HepG2 (cell line): ENCODE measurements at regions not wholly inside any gene's neighbourhood (a gene's known extent, or its start where the extent isn't known, plus 50 kb on each side); places are given as distances from the start of the nearest gene placed in this dataset.

Source experiments
- DMTF1 ChIP-seq: sonication (generic); formaldehyde crosslinking; IDR thresholded peaks from 2 replicates; pipeline ENCODE4 v1.4.0; 2020; ENCODE audit warnings: mild to moderate bottlenecking, missing genetic modification reagents
- ELF3 ChIP-seq: IDR thresholded peaks from 2 replicates; pipeline ENCODE4 v1.6.1; 2016; ENCODE audit warnings: missing genetic modification reagents, missing compliant biosample characterization
- FOSL2 ChIP-seq: sonication (generic); formaldehyde crosslinking; IDR thresholded peaks from 2 replicates; pipeline ENCODE4 v1.4.0; 2020; ENCODE audit warnings: missing genetic modification reagents
- FOXJ3 ChIP-seq: sonication (generic); formaldehyde crosslinking; IDR thresholded peaks from 2 replicates; pipeline ENCODE4 v1.4.0; 2020; ENCODE audit warnings: missing genetic modification reagents, mild to moderate bottlenecking, borderline replicate concordance
- GLMP ChIP-seq: sonication (generic); formaldehyde crosslinking; IDR thresholded peaks from 2 replicates; pipeline ENCODE4 v1.9.0; 2021; ENCODE audit warnings: missing genetic modification reagents, mild to moderate bottlenecking, borderline replicate concordance
- HNF1A ChIP-seq, 2 experiments: sonication (generic) in 1 of 2; formaldehyde crosslinking in 1 of 2; IDR thresholded peaks; 2 replicates each; pipeline versions ENCODE4 v1.4.0 to v1.6.1; 2016 to 2020; ENCODE audit warnings: borderline replicate concordance in 1 of 2, low read depth in 1 of 2, mild to moderate bottlenecking in 1 of 2, missing genetic modification reagents in 1 of 2
- MAFK ChIP-seq, 2 experiments: IDR thresholded peaks in 1 of 2; conservative IDR thresholded peaks in 1 of 2; 2 replicates each; pipeline ENCODE4 v1.6.1; 2011; ENCODE audit warnings: improper control_type of control experiment in 2 of 2, low read length in 2 of 2
- MED1 ChIP-seq: sonication (generic); formaldehyde crosslinking; IDR thresholded peaks from 2 replicates; pipeline ENCODE4 v1.4.0; 2020; ENCODE audit warnings: missing genetic modification reagents
- NFIB ChIP-seq: sonication (generic); formaldehyde crosslinking; IDR thresholded peaks from 2 replicates; pipeline ENCODE4 v1.9.0; 2021; ENCODE audit warnings: missing genetic modification reagents, mild to moderate bottlenecking, borderline replicate concordance
- NPAS2 ChIP-seq: sonication (generic); formaldehyde crosslinking; IDR thresholded peaks from 2 replicates; pipeline ENCODE4 v1.8.0; 2022; ENCODE audit warnings: mild to moderate bottlenecking, missing genetic modification reagents, borderline replicate concordance
- SIX4 ChIP-seq: sonication (generic); formaldehyde crosslinking; IDR thresholded peaks from 2 replicates; pipeline ENCODE4 v1.4.0; 2020; ENCODE audit warnings: missing genetic modification reagents
- TARDBP ChIP-seq: sonication (generic); formaldehyde crosslinking; IDR thresholded peaks from 2 replicates; pipeline ENCODE4 v1.8.0; 2022; ENCODE audit warnings: mild to moderate bottlenecking, missing genetic modification reagents
- TCF7L2 ChIP-seq: IDR thresholded peaks from 2 replicates; pipeline ENCODE4 v1.6.1; 2011; ENCODE audit warnings: mild to moderate bottlenecking, low read depth, low read length, moderate library complexity
- ZBTB7A ChIP-seq: sonication (generic); formaldehyde crosslinking; IDR thresholded peaks from 2 replicates; pipeline ENCODE4 v1.8.0; 2022; ENCODE audit warnings: mild to moderate bottlenecking, missing genetic modification reagents
- ZFYVE20 ChIP-seq: sonication (generic); formaldehyde crosslinking; IDR thresholded peaks from 2 replicates; pipeline ENCODE4 v1.8.0; 2023; ENCODE audit warnings: low read depth, mild to moderate bottlenecking, moderate library complexity, missing genetic modification reagents, borderline replicate concordance
- ZMYM4 ChIP-seq: sonication (generic); formaldehyde crosslinking; IDR thresholded peaks from 2 replicates; pipeline ENCODE4 v1.8.1; 2023; ENCODE audit warnings: mild to moderate bottlenecking, missing genetic modification reagents
- ZNF326 ChIP-seq: sonication (generic); formaldehyde crosslinking; IDR thresholded peaks from 2 replicates; pipeline ENCODE4 v1.4.0; 2020; ENCODE audit warnings: missing genetic modification reagents, borderline replicate concordance
- ZNF34 ChIP-seq: sonication (generic); formaldehyde crosslinking; IDR thresholded peaks from 2 replicates; pipeline ENCODE4 v1.4.0; 2020; ENCODE audit warnings: mild to moderate bottlenecking, missing genetic modification reagents, borderline replicate concordance
- ZNF382 ChIP-seq: sonication (generic); formaldehyde crosslinking; IDR thresholded peaks from 2 replicates; pipeline ENCODE4 v1.5.0; 2020; ENCODE audit warnings: missing genetic modification reagents, mild to moderate bottlenecking, borderline replicate concordance
- ZNF468 ChIP-seq: sonication (generic); formaldehyde crosslinking; IDR thresholded peaks from 2 replicates; pipeline ENCODE4 v1.8.0; 2022; ENCODE audit warnings: mild to moderate bottlenecking, moderate library complexity, missing genetic modification reagents
- ZNF678 ChIP-seq: sonication (generic); formaldehyde crosslinking; IDR thresholded peaks from 2 replicates; pipeline ENCODE4 v1.4.0; 2020; ENCODE audit warnings: mild to moderate bottlenecking, missing genetic modification reagents
- ZNF724P ChIP-seq: sonication (generic); formaldehyde crosslinking; IDR thresholded peaks from 2 replicates; pipeline ENCODE4 v1.8.0; 2022; ENCODE audit warnings: missing genetic modification reagents, borderline replicate concordance

- TF ChIP-seq HNF1A (IDR thresholded peaks at IDR 0.05; ENCODE audit: low read depth), result peak; percentile 41; the same call in 1 of the 2 replicates
- TF ChIP-seq HNF1A (CRISPR knock-in tag; IDR thresholded peaks at IDR 0.05; ENCODE audit: borderline replicate concordance), result peak; percentile 77
- no peak for TF ChIP-seq TARDBP (CRISPR knock-in tag)
- no peak for TF ChIP-seq NFIB
- TF ChIP-seq FOSL2, result no peak
- TF ChIP-seq ZNF678, result no peak
- no peak for TF ChIP-seq FOXJ3 (CRISPR knock-in tag)
- no peak for TF ChIP-seq ZNF724P (CRISPR knock-in tag)
- TF ChIP-seq SIX4 (CRISPR knock-in tag), result no peak
- TF ChIP-seq TCF7L2, result no peak
- TF ChIP-seq ZFYVE20 (CRISPR knock-in tag), result no peak
- no peak for TF ChIP-seq ELF3 (CRISPR knock-in tag)
- TF ChIP-seq NPAS2 (CRISPR knock-in tag), result no peak
- TF ChIP-seq ZNF326 (CRISPR knock-in tag), result no peak
- no peak for TF ChIP-seq ZNF468 (CRISPR knock-in tag)
- peak; percentile 37; the same call in 1 of the 2 replicates for TF ChIP-seq ZMYM4 (CRISPR knock-in tag)
- no peak for TF ChIP-seq MAFK (conservative IDR thresholded peaks at IDR 0.05 in 1 of 2, IDR thresholded peaks at IDR 0.05 in 1 of 2; ENCODE audit: low read length in 2 of 2)
- no peak for TF ChIP-seq DMTF1
- no peak for TF ChIP-seq ZBTB7A (CRISPR knock-in tag)
- TF ChIP-seq MED1 (CRISPR knock-in tag), result no peak; the same call in 1 of the 2 replicates
- TF ChIP-seq ZNF382, result no peak
- no peak for TF ChIP-seq ZNF34
- TF ChIP-seq GLMP (CRISPR knock-in tag), result no peak
These were observed 363.4 kb upstream of the BOD1L1 start (continued) for GRCh38 chr4:13990596-13991589.
